Common myeloid progenitor, CD34-positive (primary cell): ENCODE measurements at regions not wholly inside any gene's neighbourhood (a gene's known extent, or its start where the extent isn't known, plus 50 kb on each side); places are given as distances from the start of the nearest gene placed in this dataset.

Experiments
- CTCF ChIA-PET: fragments of 350-600 bp; sonication (Branson Sonifier 250); formaldehyde crosslinking; loops from one replicate; lab custom pipeline; 2021; ENCODE audit warnings: antibody characterized with exemption; lab: Charles Lee
- POLR2A ChIA-PET: fragments of 350-600 bp; sonication (Branson Sonifier 250); formaldehyde crosslinking; loops from one replicate; lab custom pipeline; 2021; ENCODE audit warnings: antibody characterized with exemption; lab: Charles Lee
- DNase-seq, 3 donors: peaks; one replicate each; pipeline versions ENCODE4 v3.0.0 to v3.0.0-alpha.2; 2013
- H3K27ac ChIP-seq, 2 experiments: 1 replicate in 1 of 2; 2 replicates in 1 of 2; pipeline ENCODE4 v1.7.0; 2013; ENCODE audit warnings: inconsistent platforms in 2 of 2, low read length in 2 of 2, mild to moderate bottlenecking in 2 of 2, low read depth in 1 of 2, moderate library complexity in 1 of 2; ENCODE audit not compliant: severe bottlenecking in 2 of 2, insufficient read depth in 1 of 2, poor library complexity in 1 of 2
- H3K27me3 ChIP-seq, 5 experiments: replicated peaks in 2 of 5; 1 replicate in 3 of 5; 2 replicates in 2 of 5; pipeline versions ENCODE4 v1.6.1 to v1.7.0; 2013; ENCODE audit warnings: low read length in 4 of 5, mild to moderate bottlenecking in 2 of 5, moderate library complexity in 2 of 5, inconsistent platforms in 1 of 5; ENCODE audit not compliant: insufficient read depth in 5 of 5, control insufficient read depth in 4 of 5
- H3K36me3 ChIP-seq, 4 experiments: 1 replicate in 2 of 4; 2 replicates in 2 of 4; pipeline versions ENCODE4 v1.6.1 to v1.7.0; 2013; ENCODE audit warnings: low read length in 3 of 4, control low read depth in 1 of 4, mild to moderate bottlenecking in 1 of 4; ENCODE audit not compliant: control insufficient read depth in 4 of 4, insufficient read depth in 4 of 4
- H3K4me1 ChIP-seq, 4 experiments: 1 replicate in 3 of 4; 2 replicates in 1 of 4; pipeline versions ENCODE4 v1.6.1 to v1.7.1; 2013; ENCODE audit warnings: low read length in 3 of 4, mild to moderate bottlenecking in 3 of 4, control low read depth in 1 of 4, inconsistent platforms in 1 of 4, moderate library complexity in 1 of 4; ENCODE audit not compliant: control insufficient read depth in 4 of 4, insufficient read depth in 4 of 4; ENCODE audit errors: control extremely low read depth in 1 of 4
- H3K4me3 ChIP-seq, 7 experiments: 1 replicate in 4 of 7; 2 replicates in 3 of 7; pipeline versions ENCODE4 v1.5.1 to v1.7.0; 2013; ENCODE audit warnings: mild to moderate bottlenecking in 7 of 7, low read length in 6 of 7, moderate library complexity in 6 of 7, inconsistent platforms in 2 of 7, low read depth in 2 of 7, control low read depth in 1 of 7; ENCODE audit not compliant: insufficient read depth in 4 of 7, control insufficient read depth in 1 of 7; ENCODE audit errors: extremely low read depth in 1 of 7
- H3K9me3 ChIP-seq, 5 experiments: 1 replicate in 4 of 5; 2 replicates in 1 of 5; pipeline versions ENCODE4 v1.6.1 to v1.7.1; 2013; ENCODE audit warnings: low read length in 4 of 5, mild to moderate bottlenecking in 2 of 5, inconsistent platforms in 1 of 5, low read depth in 1 of 5, moderate library complexity in 1 of 5; ENCODE audit not compliant: control insufficient read depth in 4 of 5, insufficient read depth in 2 of 5; ENCODE audit errors: control extremely low read depth in 1 of 5
- WGBS: methylation state at CpG from one replicate; pipeline ENCODE4 v1.1.5; 2013; ENCODE audit not compliant: insufficient coverage; 5-methylcytosine and 5-hydroxymethylcytosine counted together

GRCh38 chrX:23524467-23524866 is 142.8 kb upstream of the PRDX4 start:
- H3K4me3 ChIP-seq, result no peak overlapping the region
- H3K27me3 ChIP-seq, result no peaks in the 10 kb centered on the region

GRCh38 chrX:23525531-23525930 is 141.8 kb upstream of the PRDX4 start:
- Histone ChIP-seq H3K4me3 (no peak overlapping the region), H3K27ac (no peak overlapping the region), H3K36me3 (no peaks in the 10 kb centered on the region), H3K4me1 (no peaks in the 10 kb centered on the region), H3K9me3 (peaks cover 0 to 2% (median 0%) of the 10 kb centered on the region in 5 experiments), H3K27me3 (no peaks in the 10 kb centered on the region)
- ChIA-PET POLR2A (no interaction called here), CTCF (no interaction called here)
- DNase-seq, result no peak
- WGBS, result 83% methylated on average over 1 of the region's 1 CpG

More at GRCh38 chrX:23524467-23524866, 142.8 kb upstream of the PRDX4 start:
- Histone ChIP-seq H3K4me1 (no peaks in the 10 kb centered on the region), H3K9me3 (peaks cover 0 to 2% (median 0%) of the 10 kb centered on the region in 5 experiments), H3K27ac (no peak overlapping the region), H3K36me3 (no peaks in the 10 kb centered on the region)
- DNase-seq, result no peak
- POLR2A ChIA-PET, result no interaction called here
- WGBS, result 100% methylated on average over 1 of the region's 5 CpGs
- CTCF ChIA-PET, result no interaction called here

- peaks cover 0 to 8% (median 0%) of the 10 kb centered on the region in 5 experiments for H3K9me3 ChIP-seq
- no peak for DNase-seq
Measured at GRCh38 chrX:23540532-23540931, 126.8 kb upstream of the PRDX4 start.

GRCh38 chrX:23548164-23548563 is 119.1 kb upstream of the PRDX4 start:
- H3K27me3 ChIP-seq, result no peaks in the 10 kb centered on the region
- no peaks in the 10 kb centered on the region for H3K36me3 ChIP-seq
- no peaks in the 10 kb centered on the region for H3K4me1 ChIP-seq
- no peak overlapping the region for H3K4me3 ChIP-seq
- H3K9me3 ChIP-seq, result no peaks in the 10 kb centered on the region
- POLR2A ChIA-PET, result no interaction called here
- no peak overlapping the region for H3K27ac ChIP-seq
- 94% methylated on average over 4 of the region's 5 CpGs for WGBS
- DNase-seq, result no peak
- CTCF ChIA-PET, result no interaction called here

More at GRCh38 chrX:23540532-23540931, 126.8 kb upstream of the PRDX4 start:
- Histone ChIP-seq H3K4me3 (no peak overlapping the region), H3K36me3 (no peaks in the 10 kb centered on the region), H3K27me3 (no peaks in the 10 kb centered on the region), H3K4me1 (no peaks in the 10 kb centered on the region), H3K27ac (no peak overlapping the region)
- ChIA-PET CTCF (no interaction called here), POLR2A (interaction anchor here (0.6 kb wide), 1 partner anchor 92 kb away, joined by 4 read pairs; no protein-coding TSS in a partner anchor)
- 88% methylated on average over 9 of the region's 9 CpGs for WGBS

GRCh38 chrX:23552303-23552702 is 115.0 kb upstream of the PRDX4 start:
- Histone ChIP-seq H3K4me3 (no peak overlapping the region), H3K36me3 (no peaks in the 10 kb centered on the region), H3K27me3 (no peaks in the 10 kb centered on the region), H3K27ac (no peak overlapping the region), H3K4me1 (no peaks in the 10 kb centered on the region), H3K9me3 (peaks cover 0 to 3% (median 0%) of the 10 kb centered on the region in 5 experiments)
- POLR2A ChIA-PET, result no interaction called here
- CTCF ChIA-PET, result interaction anchor here (0.8 to 1.3 kb wide), 2 partner anchors 217 to 807 kb away, joined by 3 read pairs; partner anchors contain the start of gene PTCHD1
- no peak for DNase-seq

GRCh38 chrX:23554304-23554703 is 113.0 kb upstream of the PRDX4 start:
- Histone ChIP-seq H3K4me1 (no peaks in the 10 kb centered on the region), H3K4me3 (no peak overlapping the region), H3K36me3 (no peaks in the 10 kb centered on the region), H3K9me3 (peaks cover 0 to 5% (median 2%) of the 10 kb centered on the region in 5 experiments), H3K27ac (no peak overlapping the region), H3K27me3 (no peaks in the 10 kb centered on the region)
- WGBS, result 40% methylated on average over 1 of the region's 3 CpGs
- ChIA-PET POLR2A (no interaction called here), CTCF (no interaction called here)
- peak; percentile 38 to 64 (median 60) for DNase-seq

- peaks cover 0 to 7% (median 3%) of the 10 kb centered on the region in 5 experiments for H3K9me3 ChIP-seq
- POLR2A ChIA-PET, result no interaction called here
- WGBS, result 89% methylated on average over 5 of the region's 5 CpGs
- CTCF ChIA-PET, result no interaction called here
- no peaks in the 10 kb centered on the region for H3K27me3 ChIP-seq
- DNase-seq, result no peak
- H3K36me3 ChIP-seq, result no peaks in the 10 kb centered on the region
- no peaks in the 10 kb centered on the region for H3K4me1 ChIP-seq
- H3K4me3 ChIP-seq, result no peak overlapping the region
- H3K27ac ChIP-seq, result no peak overlapping the region
Measured at GRCh38 chrX:23557070-23557469, 110.2 kb upstream of the PRDX4 start.
